ENCODE measurements at regions not wholly inside any gene's neighbourhood (a gene's known extent, or its start where the extent isn't known, plus 50 kb on each side); places are given as distances from the start of the nearest gene placed in this dataset.

- DNase-seq, result no peak
Observed at GRCh38 chr12:76256904-76257303, 91.3 kb downstream of the BBS10 start.

- DNase-seq, result no peak
Observed at GRCh38 chr12:76256321-76256720, 91.9 kb downstream of the BBS10 start.

- DNase-seq, result no peak
Observed at GRCh38 chr12:76255692-76256091, 92.5 kb downstream of the BBS10 start.

- DNase-seq, result no peak
Observed at GRCh38 chr12:76255281-76255680, 92.9 kb downstream of the BBS10 start.

GRCh38 chr12:76252031-76252430 lies 96.2 kb downstream of the BBS10 start:
- DNase-seq, result peak; percentile 21 to 71

GRCh38 chr12:76250256-76250655 lies 98.0 kb downstream of the BBS10 start:
- DNase-seq, result no peak

GRCh38 chr12:76249501-76249900 lies 98.7 kb downstream of the BBS10 start:
- no peak for DNase-seq

- DNase-seq, result no peak
Observed at GRCh38 chr12:76247992-76248391, 100.2 kb downstream of the BBS10 start.

GRCh38 chr12:76247026-76247646 lies 101.1 kb downstream of the BBS10 start:
- DNase-seq, result peak in 1 of 2 experiments; percentile 29

- no peak for DNase-seq
Observed at GRCh38 chr12:76246611-76247010, 101.6 kb downstream of the BBS10 start.

- peak in 1 of 2 experiments; percentile 5 for DNase-seq
Observed at GRCh38 chr12:76244300-76244699, 103.9 kb downstream of the BBS10 start.

GRCh38 chr12:76242813-76243550 lies 105.2 kb downstream of the BBS10 start:
- peak; percentile 38 to 83 for DNase-seq

GRCh38 chr12:76241371-76241770 lies 106.8 kb downstream of the BBS10 start:
- no peak for DNase-seq

GRCh38 chr12:76240281-76240680 lies 107.9 kb downstream of the BBS10 start:
- no peak for DNase-seq

- DNase-seq, result no peak
Observed at GRCh38 chr12:76238688-76239087, 109.5 kb downstream of the BBS10 start.

GRCh38 chr12:76237086-76237701 lies 111.0 kb downstream of the BBS10 start:
- DNase-seq, result no peak

GRCh38 chr12:76236640-76237039 lies 111.6 kb downstream of the BBS10 start:
- DNase-seq, result no peak

- DNase-seq, result no peak
Observed at GRCh38 chr12:76234741-76235140, 113.5 kb downstream of the BBS10 start.

- DNase-seq, result no peak
Observed at GRCh38 chr12:76232013-76232412, 116.2 kb downstream of the BBS10 start.

GRCh38 chr12:76226956-76227355 lies 121.3 kb downstream of the BBS10 start:
- no peak for DNase-seq

GRCh38 chr12:76226397-76226796 lies 121.8 kb downstream of the BBS10 start:
- DNase-seq, result no peak

GRCh38 chr12:76223869-76224268 lies 124.3 kb downstream of the BBS10 start:
- DNase-seq, result no peak

GRCh38 chr12:76220980-76221379 lies 127.2 kb downstream of the BBS10 start:
- no peak for DNase-seq

- DNase-seq, result no peak
Observed at GRCh38 chr12:76219806-76220205, 128.4 kb downstream of the BBS10 start.
